HEK293T (cell line): ENCODE measurements at regions not wholly inside any gene's neighbourhood (a gene's known extent, or its start where the extent isn't known, plus 50 kb on each side); places are given as distances from the start of the nearest gene placed in this dataset.

Experiments used
- ARNT ChIP-seq: fragments of 450-650 bp; IDR thresholded peaks from 2 replicates; pipeline ENCODE4 v1.6.1; 2017; ENCODE audit warnings: mild to moderate bottlenecking
- BHLHE40 ChIP-seq: fragments of 450-650 bp; IDR thresholded peaks from 2 replicates; pipeline ENCODE4 v1.6.1; 2016; ENCODE audit warnings: mild to moderate bottlenecking, moderate library complexity, borderline replicate concordance
- CTBP1 ChIP-seq: fragments of 450-650 bp; IDR thresholded peaks from 2 replicates; pipeline ENCODE4 v1.6.1; 2016; ENCODE audit warnings: borderline replicate concordance
- ELF4 ChIP-seq: fragments of 450-650 bp; IDR thresholded peaks from 2 replicates; pipeline ENCODE4 v1.6.1; 2017; ENCODE audit warnings: antibody characterized with exemption
- FOXA1 ChIP-seq: fragments of 450-650 bp; IDR thresholded peaks from 2 replicates; pipeline ENCODE4 v1.6.1; 2016; ENCODE audit warnings: mild to moderate bottlenecking
- FOXK2 ChIP-seq: fragments of 450-650 bp; IDR thresholded peaks from 2 replicates; pipeline ENCODE4 v1.6.1; 2016; ENCODE audit warnings: mild to moderate bottlenecking
- FOXM1 ChIP-seq: fragments of 450-650 bp; IDR thresholded peaks from 2 replicates; pipeline ENCODE4 v1.6.1; 2017; ENCODE audit warnings: mild to moderate bottlenecking, borderline replicate concordance
- HDGF ChIP-seq: fragments of 450-650 bp; IDR thresholded peaks from 2 replicates; pipeline ENCODE4 v1.6.1; 2017; ENCODE audit warnings: antibody characterized with exemption, borderline replicate concordance
- NFRKB ChIP-seq: fragments of 450-650 bp; IDR thresholded peaks from 2 replicates; pipeline ENCODE4 v1.6.1; 2016; ENCODE audit warnings: mild to moderate bottlenecking, moderate library complexity
- SP1 ChIP-seq: fragments of 450-650 bp; IDR thresholded peaks from 2 replicates; pipeline ENCODE4 v1.6.1; 2017
- TARDBP ChIP-seq: fragments of 450-650 bp; IDR thresholded peaks from 2 replicates; pipeline ENCODE4 v1.6.1; 2016
- ZNF384 ChIP-seq: fragments of 450-650 bp; IDR thresholded peaks from 2 replicates; pipeline ENCODE4 v1.6.1; 2016
- TF ChIP-seq, protein P1 (sequence below): fragments of 450-650 bp; IDR thresholded peaks from 2 replicates; pipeline ENCODE4 v1.6.1; 2016

- no peak for TF ChIP-seq ARNT
- no peak for TF ChIP-seq ELF4
- TF ChIP-seq, protein P1, sequence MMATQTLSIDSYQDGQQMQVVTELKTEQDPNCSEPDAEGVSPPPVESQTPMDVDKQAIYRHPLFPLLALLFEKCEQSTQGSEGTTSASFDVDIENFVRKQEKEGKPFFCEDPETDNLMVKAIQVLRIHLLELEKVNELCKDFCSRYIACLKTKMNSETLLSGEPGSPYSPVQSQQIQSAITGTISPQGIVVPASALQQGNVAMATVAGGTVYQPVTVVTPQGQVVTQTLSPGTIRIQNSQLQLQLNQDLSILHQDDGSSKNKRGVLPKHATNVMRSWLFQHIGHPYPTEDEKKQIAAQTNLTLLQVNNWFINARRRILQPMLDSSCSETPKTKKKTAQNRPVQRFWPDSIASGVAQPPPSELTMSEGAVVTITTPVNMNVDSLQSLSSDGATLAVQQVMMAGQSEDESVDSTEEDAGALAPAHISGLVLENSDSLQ: no peak
- no peak for TF ChIP-seq FOXA1
- no peak for TF ChIP-seq HDGF
- TF ChIP-seq TARDBP: no peak
- TF ChIP-seq BHLHE40: no peak
- no peak for TF ChIP-seq SP1
- no peak for TF ChIP-seq FOXK2
- TF ChIP-seq CTBP1: no peak
- TF ChIP-seq FOXM1: no peak
- no peak for TF ChIP-seq ZNF384
- no peak for TF ChIP-seq NFRKB
Observed at GRCh38 chr5:82355496-82355895, 77.3 kb upstream of the RPS23 start.
